Gastroesophageal sphincter (tissue), 3 donors: ENCODE measurements at regions not wholly inside any gene's neighbourhood (a gene's known extent, or its start where the extent isn't known, plus 50 kb on each side); places are given as distances from the start of the nearest gene placed in this dataset.

Experiments
- CTCF ChIP-seq, 4 experiments: fragments of 200-600 bp in 2 of 4; fragments of 450-650 bp in 2 of 4; sonication (generic) in 1 of 4; IDR thresholded peaks; one replicate each; pipeline ENCODE4 v1.5.1; 2017 to 2019; ENCODE audit warnings: antibody characterized with exemption in 4 of 4, mild to moderate bottlenecking in 2 of 4, moderate library complexity in 2 of 4
- EP300 ChIP-seq: sonication (generic); formaldehyde crosslinking; IDR thresholded peaks from one replicate; pipeline ENCODE4 v1.6.1; 2017; ENCODE audit warnings: antibody characterized with exemption, mild to moderate bottlenecking
- POLR2A ChIP-seq, 2 donors: fragments of 450-650 bp; IDR thresholded peaks; one replicate each; pipeline ENCODE4 v1.6.1; 2017; ENCODE audit warnings: antibody characterized with exemption in 2 of 2, mild to moderate bottlenecking in 2 of 2, moderate library complexity in 1 of 2
- POLR2AphosphoS5 ChIP-seq: sonication (generic); formaldehyde crosslinking; IDR thresholded peaks from one replicate; pipeline ENCODE4 v1.6.1; 2017; ENCODE audit warnings: antibody characterized with exemption

DNA sequence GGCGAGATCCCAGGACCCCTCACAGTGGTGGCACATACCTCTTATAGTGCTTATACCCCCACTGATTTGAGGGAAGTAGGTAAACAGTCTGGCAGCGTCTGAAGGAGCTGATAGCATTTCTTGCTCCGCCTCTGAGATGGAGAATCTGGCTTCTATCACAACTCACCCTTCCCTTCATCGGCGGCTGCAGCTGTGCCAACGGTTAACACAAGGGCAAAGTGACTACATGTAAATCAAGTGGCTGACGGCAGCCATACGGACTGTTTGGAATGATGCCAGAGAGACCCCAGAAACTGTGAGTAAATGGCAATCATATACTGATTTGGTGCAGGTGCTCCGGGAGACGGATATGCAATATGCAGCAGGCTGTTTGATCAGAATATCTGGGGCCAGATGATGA, 66.8 kb upstream of the UNC13C start:
- no peak for TF ChIP-seq CTCF (IDR thresholded peaks at IDR 0.05)
- TF ChIP-seq EP300, result no peak
- no peak for TF ChIP-seq POLR2A (IDR thresholded peaks at IDR 0.05)
- TF ChIP-seq POLR2AphosphoS5, result no peak
